Osteocyte (in vitro differentiated cells): ENCODE measurements at regions not wholly inside any gene's neighbourhood (a gene's known extent, or its start where the extent isn't known, plus 50 kb on each side); places are given as distances from the start of the nearest gene placed in this dataset.

Experiments used
- DNase-seq: peaks from one replicate; pipeline ENCODE4 v3.0.0; 2021; ENCODE audit warnings: mixed read lengths; ENCODE audit not compliant: unreplicated experiment; ENCODE audit errors: extremely low spot score
- H3K27ac Mint-ChIP-seq: one replicate; pipeline ENCODE4 v1.8.0; 2021; ENCODE audit warnings: mild to moderate bottlenecking, mixed read lengths; ENCODE audit not compliant: unreplicated experiment
- H3K27me3 Mint-ChIP-seq: one replicate; pipeline ENCODE4 v1.8.0; 2021; ENCODE audit warnings: mixed read lengths; ENCODE audit not compliant: unreplicated experiment
- H3K36me3 Mint-ChIP-seq: one replicate; pipeline ENCODE4 v1.8.0; 2021; ENCODE audit warnings: mixed read lengths; ENCODE audit not compliant: unreplicated experiment
- H3K4me1 Mint-ChIP-seq: one replicate; pipeline ENCODE4 v1.8.0; 2021; ENCODE audit warnings: mixed read lengths; ENCODE audit not compliant: unreplicated experiment
- H3K4me3 Mint-ChIP-seq: one replicate; pipeline ENCODE4 v1.8.0; 2021; ENCODE audit warnings: mild to moderate bottlenecking, moderate library complexity, mixed read lengths; ENCODE audit not compliant: unreplicated experiment
- H3K9me3 Mint-ChIP-seq: one replicate; pipeline ENCODE4 v1.8.0; 2021; ENCODE audit warnings: mixed read lengths; ENCODE audit not compliant: unreplicated experiment
- TF ChIP-seq, protein P1 (sequence below): fragments of 200-600 bp; sonication (generic); IDR thresholded peaks from 2 replicates; pipeline ENCODE4 v1.5.0; 2021; ENCODE audit warnings: antibody characterized with exemption, mild to moderate bottlenecking, moderate library complexity

GRCh38 chr18:43465483-43465882 is 188.2 kb upstream of the SYT4 start:
- peaks cover 14% of the 10 kb centered on the region for H3K27me3 Mint-ChIP-seq
- H3K36me3 Mint-ChIP-seq: no peaks in the 10 kb centered on the region
- H3K9me3 Mint-ChIP-seq: peaks cover 13% of the 10 kb centered on the region
- no peak overlapping the region for H3K4me3 Mint-ChIP-seq
- no peak overlapping the region for H3K27ac Mint-ChIP-seq
- no peak for DNase-seq
- TF ChIP-seq, protein P1, sequence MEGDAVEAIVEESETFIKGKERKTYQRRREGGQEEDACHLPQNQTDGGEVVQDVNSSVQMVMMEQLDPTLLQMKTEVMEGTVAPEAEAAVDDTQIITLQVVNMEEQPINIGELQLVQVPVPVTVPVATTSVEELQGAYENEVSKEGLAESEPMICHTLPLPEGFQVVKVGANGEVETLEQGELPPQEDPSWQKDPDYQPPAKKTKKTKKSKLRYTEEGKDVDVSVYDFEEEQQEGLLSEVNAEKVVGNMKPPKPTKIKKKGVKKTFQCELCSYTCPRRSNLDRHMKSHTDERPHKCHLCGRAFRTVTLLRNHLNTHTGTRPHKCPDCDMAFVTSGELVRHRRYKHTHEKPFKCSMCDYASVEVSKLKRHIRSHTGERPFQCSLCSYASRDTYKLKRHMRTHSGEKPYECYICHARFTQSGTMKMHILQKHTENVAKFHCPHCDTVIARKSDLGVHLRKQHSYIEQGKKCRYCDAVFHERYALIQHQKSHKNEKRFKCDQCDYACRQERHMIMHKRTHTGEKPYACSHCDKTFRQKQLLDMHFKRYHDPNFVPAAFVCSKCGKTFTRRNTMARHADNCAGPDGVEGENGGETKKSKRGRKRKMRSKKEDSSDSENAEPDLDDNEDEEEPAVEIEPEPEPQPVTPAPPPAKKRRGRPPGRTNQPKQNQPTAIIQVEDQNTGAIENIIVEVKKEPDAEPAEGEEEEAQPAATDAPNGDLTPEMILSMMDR: no peak
- H3K4me1 Mint-ChIP-seq: no peaks in the 10 kb centered on the region

DNA sequence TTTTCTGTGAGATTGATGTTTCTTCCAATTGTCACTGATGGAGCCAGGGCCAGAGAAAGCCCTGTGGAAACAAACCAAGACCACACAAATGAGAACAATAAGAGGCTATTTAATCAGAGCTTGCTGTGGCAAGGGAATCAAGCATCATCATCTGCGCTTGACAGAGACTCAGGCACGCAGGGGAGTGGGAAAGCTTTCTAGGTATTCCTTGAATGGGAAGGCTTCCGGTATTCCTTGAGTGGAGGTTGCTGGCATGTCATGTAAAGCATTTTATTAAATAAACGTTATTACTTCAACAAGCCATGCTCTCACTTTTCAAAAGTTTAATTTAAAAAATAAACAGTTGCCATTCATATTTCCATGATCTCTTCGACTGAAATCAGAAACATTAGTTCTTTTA is 194.6 kb upstream of the SYT4 start:
- Mint-ChIP-seq H3K36me3 (no peaks in the 10 kb centered on the region), H3K27ac (no peak overlapping the region), H3K9me3 (no peaks in the 10 kb centered on the region), H3K4me1 (no peaks in the 10 kb centered on the region), H3K27me3 (peaks cover 26% of the 10 kb centered on the region), H3K4me3 (no peak overlapping the region)
- TF ChIP-seq, protein P1: no peak
- DNase-seq: no peak

GRCh38 chr18:43481069-43481468 is 203.8 kb upstream of the SYT4 start:
- Mint-ChIP-seq H3K27ac (no peak overlapping the region), H3K4me3 (no peak overlapping the region), H3K27me3 (peaks cover 31% of the 10 kb centered on the region), H3K4me1 (no peaks in the 10 kb centered on the region), H3K36me3 (no peaks in the 10 kb centered on the region), H3K9me3 (no peaks in the 10 kb centered on the region)
- TF ChIP-seq, protein P1: no peak
- DNase-seq: no peak

DNA sequence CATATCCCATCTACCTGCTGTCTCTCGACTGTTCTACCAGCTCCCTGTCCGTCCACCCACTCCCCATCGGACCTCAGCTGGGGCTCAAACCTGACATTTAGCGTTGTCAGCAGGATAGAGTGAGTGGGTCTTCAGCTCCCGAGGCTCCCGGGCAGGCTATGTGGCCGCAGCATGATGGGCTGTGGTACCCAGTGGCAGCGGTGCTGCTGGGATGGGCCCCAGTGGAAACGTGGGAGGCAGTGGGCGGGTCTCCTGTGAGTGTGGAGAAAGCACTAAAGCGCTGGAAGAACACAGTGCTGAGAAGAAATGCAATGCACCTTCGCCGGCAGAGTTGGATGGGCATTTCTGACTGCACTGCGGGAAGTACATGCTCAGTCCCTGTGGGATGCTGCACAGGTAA is 204.8 kb upstream of the SYT4 start:
- H3K27ac Mint-ChIP-seq: no peak overlapping the region
- H3K36me3 Mint-ChIP-seq: no peaks in the 10 kb centered on the region
- no peak for DNase-seq
- no peak overlapping the region for H3K4me3 Mint-ChIP-seq
- no peaks in the 10 kb centered on the region for H3K9me3 Mint-ChIP-seq
- H3K4me1 Mint-ChIP-seq: no peaks in the 10 kb centered on the region
- peaks cover 29% of the 10 kb centered on the region for H3K27me3 Mint-ChIP-seq
- TF ChIP-seq, protein P1: no peak

DNA sequence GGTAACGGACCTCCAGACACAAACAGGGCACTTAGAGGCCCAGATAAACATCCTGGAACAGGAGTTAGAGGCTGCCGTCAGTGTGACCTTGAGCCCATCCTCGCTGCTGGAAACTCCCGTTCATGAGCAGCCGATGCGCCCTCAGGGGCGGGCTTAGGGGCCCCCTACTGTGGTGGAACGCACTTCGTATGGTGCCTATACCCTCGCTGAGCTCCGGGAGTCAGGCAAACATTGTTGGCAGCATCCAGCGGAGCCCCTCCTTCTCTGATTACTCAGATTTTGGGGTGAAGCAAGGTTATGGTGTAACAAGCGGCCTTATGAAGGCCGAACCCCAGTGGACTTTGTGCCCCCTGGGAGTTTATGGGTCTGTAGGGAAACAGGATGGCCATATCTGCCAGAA is 205.3 kb upstream of the SYT4 start:
- DNase-seq: no peak
- Mint-ChIP-seq H3K4me1 (no peaks in the 10 kb centered on the region), H3K27me3 (peaks cover 25% of the 10 kb centered on the region), H3K4me3 (no peak overlapping the region), H3K9me3 (no peaks in the 10 kb centered on the region), H3K36me3 (no peaks in the 10 kb centered on the region), H3K27ac (no peak overlapping the region)
- TF ChIP-seq, protein P1: no peak
